HG03045 (cell line): ENCODE measurements at regions not wholly inside any gene's neighbourhood (a gene's known extent, or its start where the extent isn't known, plus 50 kb on each side); places are given as distances from the start of the nearest gene placed in this dataset.

ENCODE experiments used
- ATAC-seq: cut with Tn5 transposase; IDR thresholded peaks from one replicate; pipeline ENCODE4 v1.9.1; 2021; ENCODE audit warnings: mild to moderate bottlenecking, moderate library complexity; ENCODE audit not compliant: unreplicated experiment

GRCh38 chr4:23741681-23742191 is 148.1 kb downstream of the PPARGC1A start:
- no peak for ATAC-seq

GRCh38 chr4:23737571-23737970 is 152.3 kb downstream of the PPARGC1A start:
- ATAC-seq: no peak

- ATAC-seq: no peak
Observed at GRCh38 chr4:23736466-23736865, 153.4 kb downstream of the PPARGC1A start.

GRCh38 chr4:23734000-23734399 is 155.8 kb downstream of the PPARGC1A start:
- no peak for ATAC-seq

GRCh38 chr4:23733476-23733875 is 156.4 kb downstream of the PPARGC1A start:
- ATAC-seq: no peak

- ATAC-seq: no peak
Observed at GRCh38 chr4:23730998-23731397, 158.8 kb downstream of the PPARGC1A start.

- ATAC-seq: no peak
Observed at GRCh38 chr4:23728971-23729370, 160.9 kb downstream of the PPARGC1A start.

- no peak for ATAC-seq
Observed at GRCh38 chr4:23728393-23728792, 161.5 kb downstream of the PPARGC1A start.

- ATAC-seq: no peak
Observed at GRCh38 chr4:23720556-23720955, 169.3 kb downstream of the PPARGC1A start.

- no peak for ATAC-seq
Observed at GRCh38 chr4:23718435-23718834, 171.4 kb downstream of the PPARGC1A start.

GRCh38 chr4:23717528-23718248 is 172.2 kb downstream of the PPARGC1A start:
- ATAC-seq: no peak

GRCh38 chr4:23710298-23710697 is 179.5 kb downstream of the PPARGC1A start:
- ATAC-seq: no peak

- no peak for ATAC-seq
Observed at GRCh38 chr4:23707652-23708026, 182.2 kb downstream of the PPARGC1A start.

GRCh38 chr4:23706972-23707651 is 182.7 kb downstream of the PPARGC1A start:
- ATAC-seq: no peak

GRCh38 chr4:23700197-23700596 is 189.7 kb downstream of the PPARGC1A start:
- no peak for ATAC-seq

GRCh38 chr4:23697722-23698121 is 192.1 kb downstream of the PPARGC1A start:
- no peak for ATAC-seq

GRCh38 chr4:23697001-23697528 is 192.8 kb downstream of the PPARGC1A start:
- ATAC-seq: no peak

GRCh38 chr4:23686169-23686897 is 203.5 kb downstream of the PPARGC1A start:
- ATAC-seq: no peak

GRCh38 chr4:23685471-23685870 is 204.4 kb downstream of the PPARGC1A start:
- no peak for ATAC-seq

GRCh38 chr4:23680671-23681518 is 209.0 kb downstream of the PPARGC1A start:
- ATAC-seq: no peak
